HCT116 (cell line): ENCODE measurements at regions not wholly inside any gene's neighbourhood (a gene's known extent, or its start where the extent isn't known, plus 50 kb on each side); places are given as distances from the start of the nearest gene placed in this dataset.

ENCODE experiments used
- ATAC-seq: fragments of 200-7000 bp; cut with Tn5 transposase; 2 replicates; pipeline ENCODE4 v1.9.1; 2020; ENCODE audit warnings: mild to moderate bottlenecking, moderate library complexity
- BruUV-seq: library from RNA; stranded (reverse); fragments of 400-500 nt; replicated peaks from 2 replicates; lab custom pipeline; 2021; lab: Mats Ljungman, UMichigan
- CTCF ChIA-PET: fragments of 300-600 bp; sonication (Branson Sonifier 250); formaldehyde crosslinking; loops from one replicate; lab custom pipeline; 2021; ENCODE audit warnings: antibody characterized with exemption; lab: Charles Lee
- POLR2A ChIA-PET: fragments of 300-600, 350-600 bp; sonication (Branson Sonifier 250); formaldehyde crosslinking; loops from one replicate; lab custom pipeline; 2021; ENCODE audit warnings: antibody characterized with exemption; lab: Charles Lee
- RAD21 ChIA-PET, 2 experiments: fragments of 300-600 bp; sonication (Branson Sonifier 250); formaldehyde crosslinking; loops; one replicate each; lab custom pipeline; 2023; ENCODE audit warnings: low total read pairs in 2 of 2; ENCODE audit not compliant: uncharacterized antibody in 2 of 2, unreplicated experiment in 2 of 2, low non-redundant PET in 1 of 2; lab: Charles Lee
- DNase-seq: peaks from one replicate; pipeline ENCODE4 v3.0.0-alpha.2; 2010; ENCODE audit warnings: low read depth, low spot score
- H2AFZ ChIP-seq: fragments of 200-600 bp; shearing (Covaris generic), sonication (generic); 2 replicates; pipeline ENCODE4 v1.6.1; 2017; ENCODE audit warnings: low read depth, mixed run types, mixed read lengths, antibody characterized with exemption, low read length; ENCODE audit not compliant: poor library complexity, severe bottlenecking
- H3K27ac ChIP-seq: 2 replicates; pipeline ENCODE4 v1.5.1; 2012; ENCODE audit warnings: low read depth, low read length
- H3K27me3 ChIP-seq: fragments of 200-600 bp; sonication (generic); 2 replicates; pipeline ENCODE4 v1.6.1; 2016; ENCODE audit warnings: mixed run types, low read length, mixed read lengths; ENCODE audit not compliant: insufficient read depth
- H3K36me3 ChIP-seq, 2 experiments: fragments of 200-500 bp in 1 of 2; fragments of 200-600 bp in 1 of 2; sonication (Bioruptor generic) in 1 of 2; sonication (generic) in 1 of 2; 2 replicates each; pipeline versions ENCODE4 v1.5.1 to v1.6.1; 2014 to 2016; ENCODE audit warnings: low read length in 2 of 2, inconsistent platforms in 1 of 2, mixed read lengths in 1 of 2, mixed run types in 1 of 2; ENCODE audit not compliant: insufficient read depth in 2 of 2, control insufficient read depth in 1 of 2
- H3K4me1 ChIP-seq, 2 experiments: fragments of 200-600 bp in 1 of 2; sonication (generic) in 1 of 2; 2 replicates each; pipeline versions ENCODE4 v1.5.1 to v1.6.1; 2012 to 2017; ENCODE audit warnings: low read length in 2 of 2, inconsistent platforms in 1 of 2, mild to moderate bottlenecking in 1 of 2, mixed read lengths in 1 of 2, mixed run types in 1 of 2, moderate library complexity in 1 of 2; ENCODE audit not compliant: insufficient read depth in 2 of 2, control insufficient read depth in 1 of 2
- H3K4me2 ChIP-seq: fragments of 200-600 bp; sonication (generic); 2 replicates; pipeline ENCODE4 v1.6.1; 2017; ENCODE audit warnings: mixed run types, low read length, mixed read lengths
- H3K4me3 ChIP-seq, 2 experiments: fragments of 200-600 bp in 1 of 2; sonication (generic) in 1 of 2; replicated peaks in 1 of 2; 2 replicates each; pipeline ENCODE4 v1.5.1; 2011 to 2016; ENCODE audit warnings: low read length in 2 of 2, control low read depth in 1 of 2, low read depth in 1 of 2, mild to moderate bottlenecking in 1 of 2, mixed read lengths in 1 of 2, mixed run types in 1 of 2
- H3K79me2 ChIP-seq: fragments of 200-600 bp; sonication (generic); 2 replicates; pipeline ENCODE4 v1.6.1; 2017; ENCODE audit warnings: mild to moderate bottlenecking, mixed run types, low read length, moderate library complexity, mixed read lengths; ENCODE audit not compliant: insufficient read depth
- H3K9ac ChIP-seq: fragments of 200-600 bp; sonication (generic); 2 replicates; pipeline ENCODE4 v1.6.1; 2016; ENCODE audit warnings: low read length, mixed read lengths
- H3K9me2 ChIP-seq: fragments of 200-600 bp; sonication (generic), shearing (Covaris generic); 2 replicates; pipeline ENCODE4 v1.6.1; 2017; ENCODE audit warnings: mixed run types, mild to moderate bottlenecking, moderate library complexity; ENCODE audit not compliant: insufficient read depth
- H3K9me3 ChIP-seq, 2 experiments: fragments of 200-500 bp in 1 of 2; fragments of 200-600 bp in 1 of 2; sonication (Bioruptor generic) in 1 of 2; sonication (generic) in 1 of 2; 2 replicates each; pipeline ENCODE4 v1.6.1; 2014 to 2017; ENCODE audit warnings: low read length in 2 of 2, mixed read lengths in 2 of 2, inconsistent platforms in 1 of 2, low read depth in 1 of 2, mild to moderate bottlenecking in 1 of 2, mixed run types in 1 of 2, moderate library complexity in 1 of 2; ENCODE audit not compliant: control insufficient read depth in 1 of 2, insufficient read depth in 1 of 2
- H4K20me1 ChIP-seq: fragments of 200-600 bp; sonication (generic), shearing (Covaris generic); 2 replicates; pipeline ENCODE4 v1.6.1; 2017; ENCODE audit warnings: mixed run types, mild to moderate bottlenecking, moderate library complexity; ENCODE audit not compliant: insufficient read depth
- ATF3 ChIP-seq: IDR thresholded peaks from 2 replicates; pipeline ENCODE4 v1.6.1; 2012
- CTCF ChIP-seq, 3 experiments: fragments of 200-600 bp in 1 of 3; sonication (generic) in 1 of 3; IDR thresholded peaks in 2 of 3; conservative IDR thresholded peaks in 1 of 3; 2 replicates each; pipeline ENCODE4 v1.5.1; 2012 to 2017; ENCODE audit warnings: low read depth in 2 of 3, low read length in 2 of 3, antibody characterized with exemption in 1 of 3, borderline replicate concordance in 1 of 3, control low read depth in 1 of 3, mild to moderate bottlenecking in 1 of 3, mixed read lengths in 1 of 3, mixed run types in 1 of 3, moderate library complexity in 1 of 3; ENCODE audit not compliant: insufficient read depth in 1 of 3
- EGR1 ChIP-seq: IDR thresholded peaks from 2 replicates; pipeline ENCODE4 v1.6.1; 2012; ENCODE audit warnings: low read depth
- ELF1 ChIP-seq: IDR thresholded peaks from 2 replicates; pipeline ENCODE4 v1.6.1; 2012; ENCODE audit warnings: low read depth, borderline replicate concordance
- EZH2phosphoT487 ChIP-seq: fragments of 200-600 bp; IDR thresholded peaks from 2 replicates; pipeline ENCODE4 v1.6.1; 2018; ENCODE audit warnings: antibody characterized with exemption, borderline replicate concordance
- FOSL1 ChIP-seq: IDR thresholded peaks from 2 replicates; pipeline ENCODE4 v1.6.1; 2012; ENCODE audit warnings: low read depth
- MAX ChIP-seq: IDR thresholded peaks from 2 replicates; pipeline ENCODE4 v1.6.1; 2012
- POLR2A ChIP-seq: IDR thresholded peaks from 2 replicates; pipeline ENCODE4 v1.7.0; 2011; ENCODE audit warnings: borderline replicate concordance; ENCODE audit not compliant: insufficient read depth, insufficient read length; ENCODE audit errors: extremely low read depth
- RAD21 ChIP-seq: IDR thresholded peaks from 2 replicates; pipeline ENCODE4 v1.6.1; 2012; ENCODE audit warnings: low read depth, mild to moderate bottlenecking
- REST ChIP-seq: IDR thresholded peaks from 2 replicates; pipeline ENCODE4 v1.6.1; 2012; ENCODE audit warnings: low read depth
- SIN3A ChIP-seq: IDR thresholded peaks from 2 replicates; pipeline ENCODE4 v1.6.1; 2012; ENCODE audit warnings: low read depth
- YY1 ChIP-seq: IDR thresholded peaks from 2 replicates; pipeline ENCODE4 v1.6.1; 2011; ENCODE audit warnings: low read length, low read depth, moderate library complexity, mild to moderate bottlenecking; ENCODE audit not compliant: insufficient replicate concordance; ENCODE audit errors: extremely low read depth
- ZBTB33 ChIP-seq: IDR thresholded peaks from 2 replicates; pipeline ENCODE4 v1.6.1; 2011; ENCODE audit warnings: mild to moderate bottlenecking, low read length, moderate library complexity; ENCODE audit not compliant: insufficient replicate concordance; ENCODE audit errors: extremely low read depth
- ZNF274 ChIP-seq: fragments of 200-500 bp; sonication (Bioruptor generic); IDR thresholded peaks from 2 replicates; pipeline ENCODE4 v1.6.1; 2014; ENCODE audit warnings: mild to moderate bottlenecking, low read depth, low read length, inconsistent platforms
- intact Hi-C: fragments of 100-400 bp; cut with micrococcal nuclease; formaldehyde crosslinking; loops from 2 replicates; pipeline ENCODE4 v1.10.0; 2022

GRCh38 chr4:41323179-41323578, 66.5 kb downstream of the UCHL1 start:
- Histone ChIP-seq H4K20me1 (no peaks in the 10 kb centered on the region), H3K79me2 (no peaks in the 10 kb centered on the region), H3K4me3 (no peak overlapping the region), H3K27ac (no peak overlapping the region), H3K4me1 (peaks cover 15 to 29% of the 10 kb centered on the region in 2 experiments), H3K9me2 (no peaks in the 10 kb centered on the region), H3K4me2 (no peak overlapping the region), H3K36me3 (0 out of 4 replicates have a peak, but pooled peaks cover 0 to 4% of the 10 kb centered on the region in 2 experiments), H3K9ac (no peak overlapping the region), H3K9me3 (0 out of 4 replicates have a peak, but pooled peaks cover 0 to 10% of the 10 kb centered on the region in 2 experiments), H2AFZ (no peak overlapping the region), H3K27me3 (no peaks in the 10 kb centered on the region)
- ChIA-PET RAD21 (no interaction called here), POLR2A (no interaction called here), CTCF (no interaction called here)
- no peak for ATAC-seq
- no peak for TF ChIP-seq POLR2A
- no peak for TF ChIP-seq ZBTB33
- TF ChIP-seq ZNF274 = no peak
- no peak for TF ChIP-seq EZH2phosphoT487
- TF ChIP-seq EGR1 = no peak
- TF ChIP-seq ATF3 = no peak
- no peak for TF ChIP-seq RAD21
- TF ChIP-seq YY1 = no peak
- TF ChIP-seq REST = no peak
- no peak for TF ChIP-seq CTCF (IDR thresholded peaks at IDR 0.05 in 2 of 3, conservative IDR thresholded peaks at IDR 0.05 in 1 of 3; ENCODE audit: borderline replicate concordance in 1 of 3, insufficient read depth in 1 of 3, low read depth in 2 of 3, low read length in 2 of 3)
- no peak for TF ChIP-seq SIN3A
- no peak for TF ChIP-seq ELF1
- no peak for TF ChIP-seq MAX
- no peak for TF ChIP-seq FOSL1
- no TSS peak for BruUV-seq
- no peak for DNase-seq
- intact Hi-C loops = no loop called here
